ENCODE measurements at regions not wholly inside any gene's neighbourhood (a gene's known extent, or its start where the extent isn't known, plus 50 kb on each side); places are given as distances from the start of the nearest gene placed in this dataset.

DNA sequence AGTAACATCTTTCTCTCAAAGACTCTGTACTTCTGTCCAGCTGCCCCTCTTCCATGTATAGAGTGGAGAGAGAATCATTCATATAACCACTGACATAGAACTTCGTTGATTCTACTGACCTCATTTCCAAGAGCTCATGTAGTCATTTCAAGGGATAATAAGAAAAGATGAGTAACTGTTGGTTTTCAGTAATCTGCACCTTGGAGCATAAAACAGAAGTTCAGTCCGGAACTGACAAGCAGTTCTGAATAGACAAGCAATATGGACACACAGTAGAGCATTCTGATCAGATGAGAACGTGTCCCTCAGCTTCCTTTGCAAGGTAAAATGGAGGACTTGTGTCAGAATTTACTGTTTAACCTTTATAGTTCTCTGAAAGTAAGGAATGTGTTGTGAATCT lies 847.1 kb downstream of the REEP3 start:
- no peak overlapping the region for H3K4me3 ChIP-seq (ENCODE audit: low read depth, low read length)
- TF ChIP-seq, protein P1, sequence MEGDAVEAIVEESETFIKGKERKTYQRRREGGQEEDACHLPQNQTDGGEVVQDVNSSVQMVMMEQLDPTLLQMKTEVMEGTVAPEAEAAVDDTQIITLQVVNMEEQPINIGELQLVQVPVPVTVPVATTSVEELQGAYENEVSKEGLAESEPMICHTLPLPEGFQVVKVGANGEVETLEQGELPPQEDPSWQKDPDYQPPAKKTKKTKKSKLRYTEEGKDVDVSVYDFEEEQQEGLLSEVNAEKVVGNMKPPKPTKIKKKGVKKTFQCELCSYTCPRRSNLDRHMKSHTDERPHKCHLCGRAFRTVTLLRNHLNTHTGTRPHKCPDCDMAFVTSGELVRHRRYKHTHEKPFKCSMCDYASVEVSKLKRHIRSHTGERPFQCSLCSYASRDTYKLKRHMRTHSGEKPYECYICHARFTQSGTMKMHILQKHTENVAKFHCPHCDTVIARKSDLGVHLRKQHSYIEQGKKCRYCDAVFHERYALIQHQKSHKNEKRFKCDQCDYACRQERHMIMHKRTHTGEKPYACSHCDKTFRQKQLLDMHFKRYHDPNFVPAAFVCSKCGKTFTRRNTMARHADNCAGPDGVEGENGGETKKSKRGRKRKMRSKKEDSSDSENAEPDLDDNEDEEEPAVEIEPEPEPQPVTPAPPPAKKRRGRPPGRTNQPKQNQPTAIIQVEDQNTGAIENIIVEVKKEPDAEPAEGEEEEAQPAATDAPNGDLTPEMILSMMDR (IDR thresholded peaks at IDR 0.05; ENCODE audit: low read depth, low read length), result no peak
- H3K36me3 ChIP-seq, result no peaks in the 10 kb centered on the region
- no peak for DNase-seq
- H3K9me3 ChIP-seq (ENCODE audit: severe bottlenecking), result no peaks in the 10 kb centered on the region
- H3K27me3 ChIP-seq (ENCODE audit: insufficient read depth, low read depth, severe bottlenecking), result no peaks in the 10 kb centered on the region
- H3K27ac ChIP-seq, result no peak overlapping the region

DNA sequence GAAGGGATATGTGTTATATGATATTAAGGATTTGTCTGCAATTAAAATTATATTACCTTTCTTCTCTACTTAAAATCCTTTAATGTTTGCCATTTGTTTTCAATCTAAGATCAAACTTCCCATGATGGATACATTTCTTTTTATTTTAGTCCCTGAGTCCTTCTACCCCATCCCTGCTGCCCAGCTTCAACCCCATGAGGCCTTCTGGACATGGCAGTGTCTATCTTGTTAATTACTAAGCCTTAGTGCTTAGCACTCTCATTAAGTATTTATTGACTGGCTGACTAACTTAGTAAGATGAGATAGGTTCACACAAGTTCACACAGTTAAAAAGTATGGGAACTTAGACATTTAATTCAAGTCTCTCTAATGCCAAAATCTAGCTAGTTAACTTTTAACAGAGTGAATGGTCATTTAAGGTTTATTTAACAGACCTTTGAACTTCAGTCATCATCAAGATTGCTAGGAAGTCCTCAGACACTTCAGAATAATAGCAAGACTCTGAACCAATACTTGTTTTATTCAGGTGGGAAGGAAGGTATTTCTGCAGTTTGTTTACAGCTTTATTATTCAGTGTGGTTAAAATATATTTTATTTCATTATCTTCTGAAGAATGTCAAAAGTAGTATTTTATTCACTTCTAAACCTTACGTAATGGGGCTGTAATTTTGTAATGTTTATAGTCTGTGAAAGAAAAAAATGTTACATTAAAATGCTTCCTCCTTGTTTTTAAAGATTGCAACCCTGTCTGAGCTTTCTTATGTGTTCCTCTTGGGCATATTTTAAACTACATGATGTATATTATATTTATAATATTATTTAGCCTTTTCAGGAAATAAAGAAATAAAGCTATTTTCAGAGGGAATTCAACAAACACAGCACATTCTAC lies 848.9 kb downstream of the REEP3 start:
- no peaks in the 10 kb centered on the region for H3K36me3 ChIP-seq
- no peak overlapping the region for H3K27ac ChIP-seq
- H3K4me3 ChIP-seq (ENCODE audit: low read depth, low read length), result no peak overlapping the region
- DNase-seq, result peak; percentile 46
- TF ChIP-seq, protein P1 (IDR thresholded peaks at IDR 0.05; ENCODE audit: low read depth, low read length), result no peak
- H3K27me3 ChIP-seq (ENCODE audit: insufficient read depth, low read depth, severe bottlenecking), result no peaks in the 10 kb centered on the region
- H3K9me3 ChIP-seq (ENCODE audit: severe bottlenecking), result no peaks in the 10 kb centered on the region

DNA sequence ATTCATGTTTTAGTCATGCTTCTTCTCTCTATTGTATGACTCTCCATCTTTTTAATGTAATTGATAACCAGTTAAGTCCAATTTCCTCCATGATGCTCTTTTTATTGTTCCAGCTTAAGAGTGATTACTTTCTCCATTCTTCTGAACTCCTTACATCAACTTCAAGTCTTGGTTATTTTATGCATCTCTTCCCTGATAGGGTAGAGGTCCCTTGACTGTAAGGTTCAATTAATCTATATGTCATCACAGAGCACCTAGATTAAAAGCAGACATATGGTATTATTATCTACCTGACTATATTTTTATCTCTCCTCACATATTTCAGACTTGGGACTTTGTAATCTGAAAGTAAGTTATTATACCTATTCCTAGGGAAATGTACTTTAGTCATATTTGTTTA lies 853.1 kb downstream of the REEP3 start:
- Histone ChIP-seq H3K27ac (no peak overlapping the region), H3K36me3 (no peaks in the 10 kb centered on the region), H3K27me3 (ENCODE audit: insufficient read depth, low read depth, severe bottlenecking) (no peaks in the 10 kb centered on the region), H3K9me3 (ENCODE audit: severe bottlenecking) (no peaks in the 10 kb centered on the region), H3K4me3 (ENCODE audit: low read depth, low read length) (no peak overlapping the region)
- DNase-seq, result no peak
- TF ChIP-seq, protein P1 (IDR thresholded peaks at IDR 0.05; ENCODE audit: low read depth, low read length), result no peak

DNA sequence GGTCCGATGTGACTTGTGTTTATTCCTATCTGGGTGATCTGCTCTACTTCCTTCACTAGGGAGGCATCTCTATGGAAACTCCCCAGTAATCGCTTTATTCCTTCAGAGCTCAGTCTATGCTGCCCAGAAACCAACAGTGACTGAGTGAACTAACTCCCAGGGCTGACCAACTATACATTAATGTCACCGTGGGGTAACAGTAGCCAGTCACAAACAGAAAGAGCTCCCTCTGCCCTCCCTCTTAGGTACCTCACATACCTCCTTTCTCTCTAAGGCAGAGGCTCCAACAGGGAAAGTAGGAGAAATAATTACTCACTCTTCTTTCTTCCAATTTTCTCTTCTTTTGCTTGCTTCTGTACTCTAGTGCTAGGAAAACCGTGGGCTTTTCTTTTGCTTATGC lies 855.0 kb downstream of the REEP3 start:
- DNase-seq, result peak; percentile 14
- no peaks in the 10 kb centered on the region for H3K27me3 ChIP-seq (ENCODE audit: insufficient read depth, low read depth, severe bottlenecking)
- H3K27ac ChIP-seq, result no peak overlapping the region
- no peak overlapping the region for H3K4me3 ChIP-seq (ENCODE audit: low read depth, low read length)
- TF ChIP-seq, protein P1 (IDR thresholded peaks at IDR 0.05; ENCODE audit: low read depth, low read length), result peak; percentile 64
- no peaks in the 10 kb centered on the region for H3K9me3 ChIP-seq (ENCODE audit: severe bottlenecking)
- H3K36me3 ChIP-seq, result no peaks in the 10 kb centered on the region

DNA sequence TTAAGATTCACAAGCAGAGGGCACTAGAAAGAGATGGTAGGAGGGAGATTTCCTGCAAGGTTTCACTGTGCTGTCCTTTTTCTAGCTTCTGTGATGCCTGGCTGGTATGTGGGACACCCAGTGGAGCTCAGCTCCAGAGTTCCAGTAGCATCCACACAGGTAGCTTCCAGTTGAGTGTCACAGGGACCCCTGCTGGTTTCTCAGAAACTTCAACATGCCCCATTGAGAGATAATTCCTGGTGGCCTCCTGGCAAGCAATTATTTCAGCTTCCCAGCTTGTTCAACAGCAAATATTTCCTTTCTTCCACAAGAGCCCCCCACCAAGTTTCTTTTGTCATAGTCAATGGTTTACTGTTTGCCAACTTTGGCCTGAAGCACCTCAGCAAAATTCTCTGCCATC lies 858.7 kb downstream of the REEP3 start:
- Histone ChIP-seq H3K9me3 (ENCODE audit: severe bottlenecking) (no peaks in the 10 kb centered on the region), H3K27ac (no peak overlapping the region), H3K36me3 (no peaks in the 10 kb centered on the region), H3K27me3 (ENCODE audit: insufficient read depth, low read depth, severe bottlenecking) (no peaks in the 10 kb centered on the region), H3K4me3 (ENCODE audit: low read depth, low read length) (no peak overlapping the region)
- TF ChIP-seq, protein P1 (IDR thresholded peaks at IDR 0.05; ENCODE audit: low read depth, low read length), result peak; percentile 62
- peak; percentile 57 for DNase-seq
